Hindlimb muscle (tissue), 1 donor: ENCODE measurements at regions not wholly inside any gene's neighbourhood (a gene's known extent, or its start where the extent isn't known, plus 50 kb on each side); places are given as distances from the start of the nearest gene placed in this dataset.

ENCODE experiments used
- DNase-seq: peaks from one replicate; pipeline ENCODE4 v3.0.0-alpha.2; 2013

DNA sequence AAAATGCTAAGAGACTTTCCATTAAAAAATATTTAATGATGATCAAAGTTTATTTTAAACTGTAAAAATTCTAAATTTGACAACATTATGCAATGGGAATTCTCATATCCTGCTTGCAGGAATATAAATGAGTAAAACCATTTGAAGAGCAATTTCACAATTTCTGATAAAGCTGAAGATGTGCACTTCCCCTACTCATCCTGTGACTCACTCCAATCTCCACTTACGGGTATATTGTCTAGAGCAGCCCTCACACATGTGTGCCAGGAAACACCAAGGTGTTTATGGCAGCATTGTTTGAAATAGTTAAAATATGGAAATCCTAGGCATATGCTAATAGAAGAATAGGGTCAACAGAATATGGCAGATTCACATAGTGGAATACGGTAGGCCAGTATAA lies 158.4 kb downstream of the PDHA2 start:
- no peak for DNase-seq

DNA sequence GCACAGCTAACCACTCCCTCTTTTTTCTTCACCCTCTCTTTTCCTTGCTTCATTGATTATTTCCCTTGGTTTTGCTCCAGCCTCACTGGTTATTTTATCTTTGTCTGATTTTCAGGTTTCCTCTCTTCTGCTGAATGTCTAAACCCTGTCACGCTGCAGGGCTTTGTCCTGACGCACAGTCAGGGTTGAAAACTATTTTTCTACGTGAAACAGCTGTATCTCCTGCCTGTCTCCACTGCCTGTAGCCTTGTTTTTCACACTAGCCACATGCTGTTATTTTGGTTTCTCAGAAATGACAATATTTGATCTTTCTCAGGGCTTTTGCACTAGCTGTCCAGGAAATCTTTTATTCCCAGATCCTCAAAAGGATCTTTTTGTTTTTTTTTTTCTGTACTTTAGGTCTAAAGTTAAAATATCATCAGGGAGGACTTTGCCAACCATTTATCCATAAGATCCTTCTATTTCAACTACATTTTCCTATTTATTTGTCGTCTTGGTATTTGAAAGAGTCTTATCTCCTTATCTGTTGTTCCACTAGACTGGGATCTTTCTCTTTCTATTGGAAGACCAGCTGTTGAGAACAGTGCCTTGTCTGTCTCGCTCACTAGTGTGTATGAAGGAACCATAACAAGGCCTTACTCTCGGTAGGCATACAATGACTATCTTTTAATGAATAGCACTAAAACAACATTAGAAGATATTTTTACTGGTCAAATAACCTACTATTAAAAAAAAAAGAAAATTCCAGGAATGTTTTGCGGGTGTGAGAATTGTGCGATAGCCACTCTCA lies 164.3 kb downstream of the PDHA2 start:
- no peak for DNase-seq

DNA sequence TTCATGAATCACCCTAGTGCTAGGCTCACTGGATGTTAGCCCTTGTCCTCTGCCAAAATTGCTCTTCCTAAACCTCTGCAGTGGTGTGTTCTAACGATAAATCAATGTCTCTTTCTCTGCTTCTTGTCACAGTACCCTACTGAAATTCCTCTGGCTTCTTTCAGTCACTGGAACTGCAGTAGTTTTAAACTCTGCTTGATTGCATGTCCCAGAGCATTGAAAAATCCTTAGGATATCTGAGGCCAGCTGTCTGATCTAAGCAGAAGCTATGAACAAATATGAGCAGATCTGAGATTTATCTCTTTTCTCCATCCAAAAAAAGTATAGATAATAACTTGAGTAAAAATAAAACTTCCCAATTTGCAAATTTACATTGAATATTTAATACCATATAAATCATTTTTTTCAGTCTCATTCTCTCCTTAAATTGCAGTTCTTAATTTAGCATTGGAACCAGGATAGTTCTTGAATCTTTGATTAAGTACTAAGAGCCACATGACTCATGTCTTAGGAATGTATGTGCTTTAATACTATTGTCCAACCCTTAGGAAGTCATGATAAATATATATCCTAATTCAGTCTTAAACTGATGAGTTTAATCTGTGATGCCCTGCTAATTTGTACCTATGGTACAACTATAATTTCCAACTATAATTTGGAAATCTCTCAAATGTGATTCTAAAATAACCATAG lies 169.7 kb downstream of the PDHA2 start:
- DNase-seq, result no peak

DNA sequence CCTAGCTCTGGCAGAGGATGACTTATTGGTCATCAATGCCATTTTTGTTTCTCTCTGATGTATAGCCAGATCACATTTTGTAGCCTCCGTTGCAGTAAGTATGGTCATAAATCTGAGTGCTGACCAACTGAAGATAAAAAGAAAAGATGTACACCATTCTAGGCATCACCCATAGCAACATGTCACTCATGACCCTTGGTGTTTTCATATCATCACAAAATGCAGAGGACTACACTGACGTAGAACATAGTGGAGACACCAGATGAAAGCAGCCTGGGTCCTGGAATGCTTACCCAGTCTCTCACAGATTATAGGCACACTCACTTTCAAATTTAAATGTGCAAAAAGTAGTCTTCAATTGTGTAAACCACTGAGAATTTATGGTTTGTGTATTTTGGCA lies 172.8 kb downstream of the PDHA2 start:
- DNase-seq, result no peak

DNA sequence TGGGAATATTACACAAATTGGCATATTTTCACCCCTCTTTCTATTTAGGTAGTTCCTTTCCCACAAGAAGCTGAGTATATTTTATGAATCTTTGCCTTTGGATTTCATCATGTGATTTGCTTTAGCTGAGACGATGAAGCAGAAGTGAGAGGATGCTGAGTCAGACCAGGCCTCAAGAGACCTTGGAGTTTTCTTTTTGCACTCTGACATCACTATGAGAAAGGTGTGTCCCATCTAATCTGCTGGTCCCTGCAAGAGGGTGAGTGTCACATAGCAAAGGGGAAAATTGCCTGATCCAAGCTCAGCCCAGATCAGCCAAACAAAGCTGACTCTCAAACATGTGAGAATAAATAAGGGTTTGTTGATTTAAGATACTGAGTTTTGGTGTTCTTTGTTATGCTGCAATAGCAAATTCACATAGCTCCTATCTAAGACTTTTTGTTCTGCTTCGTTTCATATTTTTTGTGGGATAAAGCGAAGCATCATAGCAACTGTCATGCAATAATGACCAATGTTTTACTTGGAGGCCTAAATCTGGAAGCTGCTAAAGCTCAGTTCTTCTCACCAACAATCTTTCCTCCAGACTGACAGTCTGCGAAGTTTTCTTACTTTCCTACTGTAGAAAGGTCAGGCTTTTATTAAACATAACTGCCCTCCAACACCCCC lies 176.9 kb downstream of the PDHA2 start:
- DNase-seq, result no peak

DNA sequence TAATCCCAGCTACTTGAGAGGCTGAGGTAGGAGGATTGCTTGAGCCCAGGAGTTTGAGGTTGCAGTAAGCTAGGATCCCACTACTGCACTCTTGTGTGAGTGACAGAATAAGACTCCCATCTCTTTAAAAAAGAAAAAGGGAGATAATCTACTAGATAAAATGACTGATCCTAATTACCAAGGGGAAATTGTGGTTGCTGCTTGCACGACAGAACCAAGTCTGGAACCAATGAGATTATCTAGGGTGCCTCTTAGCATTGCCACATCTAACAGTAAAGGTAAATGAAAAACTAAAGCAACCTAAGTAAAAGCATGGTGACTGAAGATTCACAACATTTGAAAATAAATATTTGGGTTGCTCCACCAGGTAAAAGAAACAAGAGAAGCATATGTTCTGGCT lies 185.1 kb downstream of the PDHA2 start:
- DNase-seq, result no peak

DNA sequence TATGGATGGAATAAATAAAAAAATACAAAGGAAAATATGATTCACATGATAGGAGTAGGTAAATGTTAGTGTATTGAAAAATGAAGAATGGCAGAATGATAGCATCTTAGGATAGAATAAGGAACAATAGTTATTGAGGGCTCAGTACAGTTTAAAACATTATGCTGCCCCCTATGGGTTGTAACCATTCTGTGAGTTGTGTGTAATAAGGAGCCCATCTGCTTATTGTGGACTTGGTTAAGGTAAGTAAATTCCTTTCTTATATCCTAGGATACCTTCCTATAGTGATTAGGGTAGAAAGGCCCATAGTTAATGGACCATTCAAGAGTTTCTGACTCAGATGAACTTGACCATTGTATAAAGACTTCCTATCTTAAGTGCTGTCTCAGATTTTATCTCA lies 195.8 kb downstream of the PDHA2 start:
- DNase-seq, result no peak

DNA sequence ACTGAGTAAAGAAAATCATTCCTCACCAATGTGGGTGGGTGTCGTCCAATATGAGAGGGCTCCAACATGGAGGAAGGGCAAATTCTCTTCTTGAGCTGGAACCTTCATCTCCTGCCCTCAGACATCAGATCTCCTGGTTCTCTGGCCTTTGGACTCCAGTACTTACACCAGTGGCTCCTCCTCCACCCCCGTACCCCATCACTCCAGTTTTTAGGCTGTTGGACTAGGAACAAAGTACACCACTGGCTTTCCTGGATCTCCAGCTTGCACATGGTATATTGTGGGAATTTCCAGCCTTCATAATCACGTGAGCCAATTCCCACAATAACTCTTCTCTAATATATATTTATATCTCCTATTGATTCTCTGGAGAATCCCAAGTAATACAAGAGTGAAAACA lies 196.9 kb downstream of the PDHA2 start:
- DNase-seq, result no peak

DNA sequence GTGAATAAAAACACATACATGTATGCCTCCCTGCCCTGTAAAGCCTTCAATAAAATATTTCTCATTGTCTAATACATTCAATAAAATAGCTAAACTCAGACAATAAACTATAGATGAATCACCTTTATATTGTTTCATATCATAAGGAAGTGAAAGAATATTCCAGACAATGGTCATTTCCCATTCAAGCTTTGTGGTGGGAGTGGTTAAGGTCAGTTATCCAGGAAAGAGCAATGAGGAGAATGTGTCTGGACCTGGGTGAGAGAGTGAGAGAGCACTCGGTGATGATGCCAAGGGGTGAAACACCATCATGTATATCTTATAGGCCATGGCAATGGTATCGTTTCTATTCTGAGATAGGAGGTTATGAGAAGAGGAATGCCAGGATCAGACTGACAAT lies 197.8 kb downstream of the PDHA2 start:
- DNase-seq, result no peak

DNA sequence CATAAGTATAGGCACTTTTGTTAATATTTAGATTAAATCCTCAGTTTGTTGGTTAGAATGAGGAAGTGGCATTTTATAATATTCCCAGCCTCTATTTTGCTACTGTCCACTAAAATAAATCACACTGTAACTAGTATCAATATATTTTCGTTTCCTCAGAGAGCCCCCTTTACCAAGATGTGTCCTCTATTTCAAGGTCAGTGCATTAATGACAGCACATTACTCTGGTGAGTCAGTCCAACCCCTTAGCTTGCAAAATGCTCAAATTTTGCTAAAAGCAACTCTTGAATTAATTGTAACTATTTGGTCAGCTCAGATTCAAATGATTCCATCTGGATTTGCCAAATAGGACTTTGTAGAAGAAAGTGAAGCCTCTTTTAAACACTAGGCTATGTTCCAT lies 199.3 kb downstream of the PDHA2 start:
- DNase-seq, result no peak

DNA sequence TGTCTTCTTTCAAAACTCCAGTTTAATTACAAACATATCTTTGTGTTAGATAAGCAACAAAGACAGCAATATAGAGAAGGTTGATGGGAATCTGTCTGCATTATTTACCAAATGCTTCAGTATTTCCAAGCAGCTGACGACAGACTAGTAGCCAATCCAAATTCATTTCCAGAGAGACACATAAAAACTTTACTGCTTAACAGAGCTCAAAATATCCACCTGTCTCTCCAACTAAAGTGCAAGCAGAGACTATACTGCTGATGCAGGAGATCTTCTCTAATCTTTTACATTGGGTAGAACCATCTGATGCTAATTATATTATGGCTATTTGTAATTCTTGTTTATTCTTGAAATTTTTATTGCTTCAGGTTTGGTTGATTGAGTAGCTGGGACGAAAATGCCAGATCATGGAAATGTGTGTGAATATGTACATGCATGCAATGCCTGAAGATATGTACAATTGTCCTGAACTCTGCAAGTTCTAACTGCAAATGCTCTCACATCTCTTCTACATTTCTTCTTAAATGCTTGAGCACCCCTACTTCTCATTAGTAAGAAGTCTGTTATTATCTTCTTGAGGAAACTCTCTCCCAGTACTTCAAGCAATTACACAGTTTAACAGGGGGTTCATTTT lies 200.0 kb downstream of the PDHA2 start:
- no peak for DNase-seq

DNA sequence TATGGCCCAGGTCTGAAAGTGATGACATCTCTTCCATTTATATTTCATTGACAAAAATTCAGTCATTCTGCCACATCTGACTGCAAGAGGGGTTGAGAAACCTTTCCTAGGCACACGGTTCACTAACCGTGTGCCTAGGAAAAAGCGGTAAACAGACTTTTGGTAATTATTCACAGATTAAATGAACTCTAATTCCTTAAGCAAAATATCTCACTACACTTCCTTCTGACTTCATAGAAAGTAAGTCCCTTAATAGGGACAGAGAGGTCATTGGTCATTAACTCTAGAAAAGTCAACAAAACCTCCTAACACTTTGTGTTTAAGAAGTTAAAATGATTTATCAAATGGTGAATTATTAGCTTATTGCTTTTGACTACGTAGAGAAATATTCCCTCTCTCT lies 205.1 kb downstream of the PDHA2 start:
- no peak for DNase-seq

DNA sequence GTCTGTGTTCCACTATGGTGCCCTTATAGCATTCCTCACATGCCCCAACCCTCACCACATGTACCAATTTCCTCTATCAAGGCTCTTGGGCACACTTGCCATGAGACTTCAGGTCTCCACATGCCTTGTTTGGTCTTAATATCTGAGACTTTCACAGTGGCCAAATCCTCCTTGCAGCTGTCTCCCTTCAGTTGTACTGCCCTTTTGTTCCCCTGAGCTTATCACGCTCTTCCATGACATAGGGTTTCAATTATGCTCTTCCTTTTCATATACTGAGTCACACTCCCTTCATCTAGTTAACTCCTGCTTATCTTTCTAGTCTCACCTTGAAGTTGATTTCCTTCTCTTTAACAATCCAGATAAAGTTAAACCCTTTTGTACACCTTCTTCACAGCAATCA lies 212.9 kb downstream of the PDHA2 start:
- no peak for DNase-seq

DNA sequence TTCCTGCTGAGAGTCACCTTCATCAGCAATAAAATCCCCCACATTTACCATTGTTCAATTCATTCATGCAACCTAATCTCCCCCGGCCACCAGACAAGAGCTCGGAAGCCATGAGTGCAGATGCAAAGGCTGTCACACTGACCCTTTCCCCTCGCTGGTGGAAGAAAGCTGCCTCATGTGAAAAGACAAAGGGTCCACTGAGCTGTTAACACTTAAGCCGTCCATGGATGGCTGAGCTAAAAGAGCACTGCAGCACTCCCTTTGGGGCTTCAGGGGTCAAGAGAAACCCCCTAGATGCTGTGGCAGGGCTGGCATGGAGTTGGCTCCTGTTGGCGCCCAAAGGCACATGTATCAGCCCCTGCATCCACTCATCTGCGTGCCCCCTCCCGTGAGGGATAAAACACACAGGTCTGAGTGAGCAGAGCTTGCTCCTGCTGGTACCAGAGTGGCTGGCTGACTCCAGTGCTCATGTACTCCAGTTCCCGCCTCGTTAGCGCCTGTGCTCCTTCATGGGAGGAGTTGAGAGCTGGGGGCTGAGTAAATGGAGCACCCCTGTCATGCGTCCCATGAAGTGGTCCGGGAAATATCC lies 216.5 kb downstream of the PDHA2 start:
- DNase-seq, result no peak

DNA sequence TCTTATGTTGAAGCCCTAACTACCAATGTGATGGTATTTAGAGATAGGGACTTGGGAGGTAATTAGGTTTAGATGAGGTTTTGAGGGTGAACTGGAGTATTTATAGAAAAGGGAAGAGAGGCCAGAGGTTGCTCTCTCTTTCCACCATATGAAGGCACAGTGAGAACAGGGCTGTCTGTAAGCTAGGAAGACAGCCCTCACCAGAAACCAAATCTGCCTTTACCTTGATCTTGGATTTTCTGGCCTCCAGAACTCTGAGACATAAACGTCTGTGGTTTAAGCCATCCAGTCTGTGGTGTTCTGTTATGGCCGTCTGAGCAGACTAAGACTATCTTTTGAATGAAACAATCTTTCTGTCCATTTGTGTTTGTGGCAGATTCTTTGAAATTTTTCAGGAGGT lies 223.7 kb downstream of the PDHA2 start:
- DNase-seq, result no peak

DNA sequence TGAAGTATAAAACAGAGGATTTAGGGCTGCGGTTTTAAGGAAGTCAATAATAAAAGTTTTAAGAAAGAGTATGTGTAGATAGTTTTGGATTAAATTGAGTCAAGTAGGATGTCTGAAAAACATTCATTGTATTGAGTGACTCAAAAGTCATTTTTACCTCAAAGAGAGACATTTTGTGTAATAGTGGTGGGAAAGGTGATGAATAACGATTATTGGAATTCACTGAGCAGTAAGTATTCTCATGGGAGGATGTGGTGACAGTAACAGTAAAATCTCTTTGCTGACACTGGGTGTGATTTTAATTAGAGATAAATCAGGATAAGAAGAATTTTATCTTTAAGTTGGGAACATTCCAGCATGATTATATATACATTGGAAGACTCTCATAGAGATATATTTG lies 233.6 kb downstream of the PDHA2 start:
- DNase-seq, result no peak

DNA sequence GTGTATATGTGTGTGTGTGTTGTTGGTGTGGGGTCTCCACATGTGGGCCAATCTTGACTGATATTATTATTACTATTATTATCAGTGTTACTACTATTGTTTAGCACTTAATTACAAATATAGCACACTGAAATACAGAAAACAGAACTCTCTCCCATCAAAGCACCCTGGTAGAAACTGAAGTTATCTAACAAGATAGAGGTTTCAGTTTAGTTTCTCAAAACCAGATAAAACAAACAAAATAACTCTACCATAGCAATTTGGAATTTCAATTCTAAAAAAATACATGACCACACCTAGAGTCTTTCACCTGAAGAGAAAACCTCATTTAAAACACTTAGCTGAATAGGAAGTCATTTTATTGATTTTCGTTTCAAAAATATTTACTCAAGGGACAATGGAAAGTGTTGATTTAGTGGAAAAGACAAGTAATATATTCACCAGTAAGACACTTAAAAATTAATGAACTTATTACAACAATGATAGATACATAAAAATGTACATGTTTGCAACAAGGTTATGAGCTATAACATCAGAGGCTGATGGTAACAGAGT lies 252.3 kb downstream of the PDHA2 start:
- no peak for DNase-seq

DNA sequence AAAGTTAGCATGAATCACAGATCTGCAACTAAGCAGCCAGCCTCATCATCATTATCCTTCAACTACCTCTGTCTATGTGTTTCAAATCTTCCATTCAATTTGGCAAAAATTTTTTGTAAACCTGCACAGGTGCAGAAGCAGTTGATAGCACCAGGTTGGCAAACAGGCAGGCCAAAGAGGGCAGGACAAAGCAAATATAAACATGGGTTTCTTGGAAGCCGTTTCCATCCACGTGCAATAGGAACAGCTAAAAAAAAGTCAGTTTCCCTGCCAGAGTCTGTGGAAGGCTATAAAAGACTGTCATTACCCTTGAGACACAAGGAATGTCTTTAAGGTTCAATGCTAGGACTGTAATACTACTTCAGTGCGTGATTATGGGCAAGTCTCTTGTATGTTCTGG lies 253.2 kb downstream of the PDHA2 start:
- DNase-seq, result no peak

DNA sequence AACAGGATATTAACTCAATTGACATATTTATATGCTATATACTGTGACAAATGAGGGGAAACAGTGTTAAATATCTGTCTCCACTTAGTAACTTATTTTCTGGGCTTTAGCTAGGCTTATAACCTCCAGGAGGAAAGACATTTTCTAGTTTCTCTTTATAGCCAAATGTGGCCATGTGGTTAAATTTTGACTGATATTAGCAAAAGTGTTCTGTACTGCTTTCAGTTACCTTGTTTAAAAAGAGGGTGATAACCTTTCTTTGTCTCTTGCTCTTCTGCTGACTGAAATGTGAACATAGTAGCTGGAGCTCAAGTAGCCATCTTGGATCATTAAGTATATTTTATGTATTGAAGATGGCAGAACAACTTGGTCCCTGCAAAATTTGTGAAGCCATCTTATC lies 253.7 kb downstream of the PDHA2 start:
- DNase-seq, result no peak

DNA sequence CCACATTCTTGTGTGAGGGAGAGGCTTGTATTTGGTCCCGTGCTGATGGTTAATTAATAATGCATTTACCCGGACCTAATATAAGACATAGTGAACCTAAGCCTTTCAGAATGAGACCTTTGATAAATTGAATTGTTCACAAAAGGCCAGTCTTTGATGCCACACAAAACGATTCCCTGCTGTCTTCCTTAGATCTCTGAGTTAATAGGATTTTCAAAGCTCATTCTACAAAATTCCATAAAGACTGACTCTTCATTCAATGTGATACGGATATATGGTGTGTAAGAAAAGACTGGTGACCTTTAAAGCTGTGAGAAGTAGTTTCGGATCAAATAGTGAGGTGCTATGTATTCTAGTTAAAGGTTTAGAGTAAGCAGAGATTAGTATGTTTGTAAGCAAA lies 254.3 kb downstream of the PDHA2 start:
- no peak for DNase-seq

DNA sequence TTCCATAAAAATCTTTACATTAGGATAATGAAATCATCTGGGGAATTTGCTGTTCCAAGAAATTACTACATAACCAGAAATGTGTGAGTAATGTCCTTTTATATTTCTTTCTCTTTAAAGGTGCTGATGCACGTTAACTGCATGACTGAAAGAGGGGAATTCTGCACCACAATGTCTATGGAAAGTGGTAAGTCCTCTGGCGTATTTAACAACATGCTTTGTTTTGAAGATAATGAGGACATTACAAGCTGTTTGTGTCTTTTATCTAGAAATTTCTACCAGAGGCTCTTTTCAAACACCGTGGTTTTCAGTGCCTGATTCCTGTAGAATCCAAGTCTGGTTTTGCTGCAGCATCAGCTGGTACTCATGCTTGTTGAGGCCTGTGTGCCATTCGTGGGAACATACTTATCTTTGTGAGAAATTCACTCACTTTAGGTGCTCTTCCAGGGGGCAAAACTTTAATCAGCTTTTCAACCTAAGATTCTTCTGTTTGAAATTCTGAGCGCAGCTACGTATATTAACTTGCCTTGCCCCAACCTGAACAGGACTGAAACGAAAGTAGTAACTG lies 257.2 kb downstream of the PDHA2 start:
- no peak for DNase-seq

DNA sequence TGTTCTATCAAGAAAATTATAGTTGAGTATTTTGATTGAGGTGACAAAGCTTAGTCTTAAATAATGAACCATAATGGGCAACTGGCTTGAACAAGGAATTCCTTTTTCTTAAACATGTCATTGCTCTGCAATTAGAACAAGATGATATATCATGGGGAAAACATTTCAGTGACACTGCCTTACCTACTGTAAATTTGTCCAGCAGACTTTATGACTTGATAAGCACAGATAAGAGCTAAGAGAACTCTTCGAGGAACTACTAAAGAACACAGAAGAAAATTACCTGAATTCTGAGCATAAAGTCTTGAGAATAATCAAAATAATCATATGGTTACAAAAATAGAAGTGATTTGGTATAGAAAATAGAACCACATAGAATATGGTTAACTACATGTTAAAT lies 257.8 kb downstream of the PDHA2 start:
- DNase-seq, result no peak
